Stimulated activated CD4-positive, alpha-beta T cell treated with anti-CD3 and anti-CD28 coated beads, Interleukin-1b, Interleukin-23, amount 100 ng/mL, for 4 hours (primary cell): ENCODE measurements at regions not wholly inside any gene's neighbourhood (a gene's known extent, or its start where the extent isn't known, plus 50 kb on each side); places are given as distances from the start of the nearest gene placed in this dataset.
"Not testable (repeated sequence)": the region's sequence is repeated elsewhere in the genome, so short reads cannot be mapped to it uniquely, and the experiment has no call there.

ENCODE experiments used
- DNase-seq, 2 donors: peaks; one replicate each; pipeline ENCODE4 v3.0.0-alpha.2; 2020; ENCODE audit warnings: low read depth in 2 of 2

DNA sequence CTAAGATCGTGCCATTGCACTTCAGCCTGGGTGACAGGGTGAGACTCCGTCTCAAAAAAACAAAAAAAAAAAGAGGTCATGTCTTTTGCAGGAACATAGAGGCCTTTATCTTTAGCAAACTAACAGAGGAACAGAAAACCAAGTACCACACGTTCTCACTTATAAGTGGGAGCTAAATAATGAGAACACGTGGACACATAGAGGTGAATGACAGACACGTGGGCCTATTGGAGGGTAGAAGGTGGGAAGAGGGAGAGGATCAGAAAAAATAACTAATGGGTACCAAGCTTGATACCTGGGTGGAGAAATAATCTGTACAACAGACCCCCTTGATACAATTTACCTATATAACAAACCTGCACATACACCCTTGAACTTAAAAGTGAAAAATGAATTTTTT lies 401.4 kb upstream of the NAALADL2 start:
- DNase-seq = no peak

- no peak for DNase-seq
Measured at GRCh38 chr3:174460831-174461230, 398.3 kb upstream of the NAALADL2 start.

DNA sequence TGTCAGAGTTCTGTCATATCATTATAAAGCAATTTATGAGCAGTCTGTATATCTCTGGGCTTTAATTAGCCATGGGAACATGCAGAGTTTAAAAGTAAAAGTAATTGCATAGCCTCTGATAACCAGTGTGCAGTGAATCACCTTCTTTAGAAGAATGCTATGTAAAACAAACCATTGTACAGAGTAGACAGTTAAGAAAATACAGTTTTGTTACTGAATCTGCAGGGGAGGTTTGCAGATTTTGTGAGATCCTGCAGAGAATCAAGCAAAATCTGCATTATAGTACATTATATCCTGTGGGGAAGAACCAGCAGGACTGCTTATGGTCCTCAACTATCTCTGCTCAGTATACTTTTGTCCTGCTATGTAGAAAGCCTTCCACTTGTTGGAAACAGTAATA lies 396.2 kb upstream of the NAALADL2 start:
- no peak for DNase-seq

GRCh38 chr3:174465177-174465576 lies 394.0 kb upstream of the NAALADL2 start:
- no peak for DNase-seq

- DNase-seq = no peak
Measured at GRCh38 chr3:174466471-174467054, 392.6 kb upstream of the NAALADL2 start.

- no peak for DNase-seq
Measured at GRCh38 chr3:174477491-174477890, 381.6 kb upstream of the NAALADL2 start.

DNA sequence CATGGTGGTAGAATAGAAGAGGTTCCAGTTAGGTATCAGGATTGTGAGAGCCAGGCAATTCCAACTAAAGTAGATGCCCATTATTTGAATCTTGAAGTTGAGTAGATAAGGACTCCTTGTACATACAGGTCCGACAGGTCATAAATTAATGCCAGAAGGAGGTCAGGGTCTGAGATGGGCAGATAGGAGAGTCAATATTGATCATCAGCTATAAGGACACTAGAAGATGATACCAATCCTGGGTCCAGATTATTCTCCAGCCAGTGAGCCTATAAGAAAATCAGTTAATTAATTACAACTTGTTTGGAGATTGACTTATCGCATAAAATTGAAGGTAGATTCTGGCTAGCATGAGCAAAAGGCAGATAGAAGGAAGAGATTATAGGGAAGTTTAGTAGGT lies 378.4 kb upstream of the NAALADL2 start:
- DNase-seq = no peak

DNA sequence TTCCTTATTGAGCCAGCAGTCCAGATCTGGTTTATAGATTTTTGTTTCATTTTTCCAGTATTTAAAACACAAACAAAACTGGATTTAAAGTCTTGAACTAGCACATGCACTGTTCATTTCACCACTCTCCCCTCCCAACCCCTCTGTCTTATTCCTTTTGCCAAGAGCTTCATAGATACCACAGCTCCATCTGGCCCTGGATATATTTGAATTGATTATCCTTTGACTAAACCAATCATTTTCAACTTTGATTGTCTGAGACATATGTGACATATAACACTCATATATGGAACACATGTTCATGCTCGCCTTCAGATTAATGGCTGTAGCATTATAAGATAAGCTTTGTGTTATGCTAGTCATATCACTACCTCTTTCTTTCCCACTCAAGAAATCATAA lies 376.6 kb upstream of the NAALADL2 start:
- no peak for DNase-seq

DNA sequence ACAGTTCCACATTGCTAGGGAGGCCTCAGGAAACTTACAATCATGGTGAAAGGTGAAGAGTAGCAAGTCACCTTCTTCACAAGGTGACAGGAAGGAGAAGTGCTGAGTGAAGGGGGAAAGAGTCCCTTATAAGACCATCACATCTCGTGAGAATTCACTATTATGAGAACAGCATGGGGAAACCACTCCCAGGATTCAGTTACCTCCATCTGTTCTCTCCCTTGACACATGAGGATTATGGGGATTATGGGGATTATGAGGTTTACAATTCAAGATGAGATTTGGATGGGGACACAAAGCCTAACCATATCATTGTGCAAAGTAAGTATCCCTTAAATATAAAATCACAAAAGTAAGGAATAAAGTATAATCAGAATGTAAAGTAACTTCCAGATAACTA lies 375.9 kb upstream of the NAALADL2 start:
- DNase-seq = no peak

GRCh38 chr3:174483856-174484255 lies 375.3 kb upstream of the NAALADL2 start:
- not testable (repeated sequence) for DNase-seq

GRCh38 chr3:174488527-174488926 lies 370.6 kb upstream of the NAALADL2 start:
- DNase-seq = no peak

DNA sequence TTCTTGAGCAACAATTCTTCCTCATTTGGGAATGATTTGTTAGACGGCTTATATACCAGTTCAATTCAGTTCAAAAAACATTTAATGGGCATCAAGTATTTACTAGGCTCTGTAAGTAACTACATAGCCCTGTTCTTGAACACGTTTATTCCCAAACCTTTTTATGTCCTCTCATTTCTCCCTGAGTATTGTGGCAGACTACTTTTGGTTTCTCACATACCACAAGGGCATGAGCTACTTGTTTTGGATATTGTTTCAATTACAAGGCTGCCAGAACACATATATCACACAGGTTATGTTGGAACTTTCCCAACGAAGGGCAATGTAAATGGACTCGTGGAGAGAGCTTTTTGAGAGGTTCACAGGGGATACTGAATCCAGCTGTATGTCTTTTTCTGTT lies 363.8 kb upstream of the NAALADL2 start:
- no peak for DNase-seq

DNA sequence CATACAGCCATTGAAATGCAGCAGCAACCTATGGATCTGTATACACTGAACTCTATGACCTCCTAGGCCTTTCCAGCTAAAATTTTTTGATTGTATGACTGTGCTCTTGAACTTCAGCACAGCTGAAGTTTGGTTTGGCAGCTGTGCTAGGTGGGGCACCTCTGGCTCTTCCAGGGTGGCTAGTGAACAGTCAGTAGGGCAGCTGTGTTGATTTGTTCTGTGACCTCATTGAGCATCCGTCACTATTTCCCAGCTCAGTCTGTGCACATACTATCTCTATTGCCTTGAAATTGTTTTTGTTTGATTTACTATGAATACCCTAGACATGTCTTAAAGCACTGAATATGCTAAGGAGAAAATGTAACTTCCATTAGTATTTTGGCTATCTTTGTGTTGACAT lies 363.2 kb upstream of the NAALADL2 start:
- no peak for DNase-seq

GRCh38 chr3:174498638-174499037 lies 360.5 kb upstream of the NAALADL2 start:
- DNase-seq = no peak

GRCh38 chr3:174505266-174505665 lies 353.9 kb upstream of the NAALADL2 start:
- DNase-seq = no peak

DNA sequence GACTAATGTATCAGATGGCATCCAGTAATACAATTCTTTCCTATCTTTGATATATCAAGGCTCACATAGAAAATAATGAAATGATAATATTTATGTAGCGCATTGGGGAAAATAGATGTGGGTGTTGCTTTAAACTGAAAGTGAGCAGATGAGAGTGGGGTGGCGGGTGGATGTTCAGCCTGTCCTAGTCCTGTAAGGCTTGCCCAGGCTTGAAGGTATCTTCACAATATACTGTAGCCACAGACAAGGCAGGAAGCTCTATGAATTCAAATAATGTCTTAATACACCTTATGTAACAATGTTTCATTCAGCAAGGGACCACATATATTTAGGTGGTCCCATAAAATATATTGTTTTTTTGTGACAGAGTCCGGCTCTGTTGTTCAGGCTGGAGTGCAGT lies 334.9 kb upstream of the NAALADL2 start:
- DNase-seq = no peak

DNA sequence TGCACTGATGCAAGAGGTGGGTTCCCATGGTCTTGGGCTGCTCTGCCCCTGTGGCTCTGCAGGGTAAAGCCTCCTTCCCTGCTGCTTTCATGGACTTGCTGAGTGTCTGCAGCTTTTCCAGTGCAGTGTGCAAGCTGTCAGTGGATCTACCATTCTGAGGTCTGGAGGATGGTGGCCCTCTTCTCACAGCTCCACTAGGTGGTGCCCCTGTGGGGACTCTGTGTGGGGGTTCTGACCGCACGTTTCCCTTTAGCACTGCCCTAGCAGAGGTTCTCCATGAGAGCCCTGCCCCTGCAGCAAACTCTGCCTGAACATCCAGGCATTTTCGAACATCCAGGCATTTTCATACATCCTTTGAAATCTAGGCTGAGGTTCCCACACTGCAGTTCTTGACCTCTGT lies 329.8 kb upstream of the NAALADL2 start:
- DNase-seq = no peak

- DNase-seq = no peak
Measured at GRCh38 chr3:174531262-174531982, 327.7 kb upstream of the NAALADL2 start.

DNA sequence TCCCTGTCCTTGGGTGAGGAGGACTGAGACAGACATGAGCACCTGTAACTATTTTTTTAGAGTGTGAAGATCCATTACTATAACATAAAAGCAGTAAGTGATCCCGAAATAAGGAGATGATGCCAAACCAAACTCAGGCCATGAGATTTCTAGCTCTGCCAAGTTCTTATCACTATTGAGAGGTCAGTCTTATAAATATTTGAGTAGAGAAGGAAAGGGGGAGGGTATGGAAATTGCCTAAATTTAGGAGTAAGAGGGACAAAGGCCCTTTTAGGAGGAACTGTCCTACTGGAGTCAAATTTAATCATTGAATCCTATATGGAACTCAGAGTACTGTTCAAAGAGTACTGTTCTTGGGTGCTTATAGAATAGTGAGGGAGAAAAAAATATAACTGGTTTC lies 326.9 kb upstream of the NAALADL2 start:
- no peak for DNase-seq

GRCh38 chr3:174532776-174533175 lies 326.4 kb upstream of the NAALADL2 start:
- no peak for DNase-seq

- DNase-seq = no peak
Measured at GRCh38 chr3:174533286-174533685, 325.8 kb upstream of the NAALADL2 start.

DNA sequence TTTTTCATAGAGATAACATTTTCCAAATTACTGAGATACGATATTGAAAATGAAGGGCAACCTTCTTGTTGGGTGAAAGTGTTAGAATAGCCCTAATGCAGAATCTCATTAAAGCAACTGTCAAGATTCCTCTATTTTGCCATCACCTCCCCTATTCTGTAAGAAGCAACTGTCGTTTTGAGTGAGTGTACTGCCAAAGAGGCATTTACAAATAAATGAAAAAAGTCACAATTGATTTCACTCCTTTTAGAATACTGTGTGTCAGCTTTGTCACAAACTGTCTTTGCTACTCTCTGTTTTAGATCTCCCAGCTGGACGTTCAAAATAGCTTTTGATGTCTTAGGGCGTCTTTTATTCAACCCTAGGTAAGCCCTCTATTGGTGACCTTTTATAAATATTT lies 322.8 kb upstream of the NAALADL2 start:
- no peak for DNase-seq

DNA sequence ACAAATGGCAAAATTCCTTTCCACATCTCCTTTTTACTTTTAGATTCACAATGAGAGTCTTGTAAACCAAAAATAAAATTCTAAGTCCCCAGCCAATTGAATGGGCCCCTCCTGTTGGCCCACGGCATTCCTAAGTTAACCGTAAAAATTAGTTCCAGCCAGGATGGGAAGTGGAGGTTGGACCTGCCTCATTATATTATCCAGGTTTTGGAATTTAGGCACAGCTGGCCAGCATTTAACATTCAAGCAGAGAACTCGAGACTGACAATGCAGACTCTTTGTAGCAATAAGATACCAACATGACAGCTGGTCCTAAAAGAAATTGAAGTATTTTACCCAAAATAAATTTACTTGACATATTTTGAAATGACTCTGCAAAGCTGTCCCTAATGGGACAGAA lies 321.0 kb upstream of the NAALADL2 start:
- no peak for DNase-seq
